Transverse colon (tissue), 3 donors: ENCODE measurements at regions not wholly inside any gene's neighbourhood (a gene's known extent, or its start where the extent isn't known, plus 50 kb on each side); places are given as distances from the start of the nearest gene placed in this dataset.

Source experiments
- POLR2A ChIP-seq: fragments of 450-650 bp; IDR thresholded peaks from one replicate; pipeline ENCODE4 v1.6.1; 2016; ENCODE audit warnings: antibody characterized with exemption, mild to moderate bottlenecking, moderate library complexity
- TF ChIP-seq, protein P1 (sequence below), 5 experiments: fragments of 200-600 bp in 3 of 5; fragments of 450-650 bp in 2 of 5; sonication (generic) in 3 of 5; IDR thresholded peaks; 1 replicate in 2 of 5; 2 replicates in 3 of 5; pipeline ENCODE4 v1.5.1; 2016 to 2017; ENCODE audit warnings: antibody characterized with exemption in 5 of 5, inconsistent platforms in 3 of 5, mild to moderate bottlenecking in 2 of 5, moderate library complexity in 1 of 5

DNA sequence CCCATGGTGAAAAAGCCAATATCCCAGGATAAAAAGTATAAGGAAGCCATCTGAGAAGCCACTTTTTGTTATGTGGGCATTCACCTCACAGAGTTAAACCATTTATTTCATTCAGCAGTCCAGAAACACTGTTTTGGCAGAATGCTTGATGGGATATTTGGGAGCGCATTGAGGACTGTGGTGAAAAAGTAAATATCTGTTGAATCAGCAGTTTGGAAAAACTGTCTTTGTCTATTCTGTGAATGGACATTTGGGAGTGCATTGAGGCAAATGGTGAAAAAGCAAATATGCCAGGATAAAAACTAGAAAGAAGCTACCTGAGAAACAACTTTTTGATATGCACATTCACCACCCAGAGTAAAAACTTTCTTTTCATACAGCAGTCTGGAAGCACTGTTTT, 276.2 kb upstream of the TRIM48 start:
- TF ChIP-seq POLR2A, result no peak
- TF ChIP-seq, protein P1, sequence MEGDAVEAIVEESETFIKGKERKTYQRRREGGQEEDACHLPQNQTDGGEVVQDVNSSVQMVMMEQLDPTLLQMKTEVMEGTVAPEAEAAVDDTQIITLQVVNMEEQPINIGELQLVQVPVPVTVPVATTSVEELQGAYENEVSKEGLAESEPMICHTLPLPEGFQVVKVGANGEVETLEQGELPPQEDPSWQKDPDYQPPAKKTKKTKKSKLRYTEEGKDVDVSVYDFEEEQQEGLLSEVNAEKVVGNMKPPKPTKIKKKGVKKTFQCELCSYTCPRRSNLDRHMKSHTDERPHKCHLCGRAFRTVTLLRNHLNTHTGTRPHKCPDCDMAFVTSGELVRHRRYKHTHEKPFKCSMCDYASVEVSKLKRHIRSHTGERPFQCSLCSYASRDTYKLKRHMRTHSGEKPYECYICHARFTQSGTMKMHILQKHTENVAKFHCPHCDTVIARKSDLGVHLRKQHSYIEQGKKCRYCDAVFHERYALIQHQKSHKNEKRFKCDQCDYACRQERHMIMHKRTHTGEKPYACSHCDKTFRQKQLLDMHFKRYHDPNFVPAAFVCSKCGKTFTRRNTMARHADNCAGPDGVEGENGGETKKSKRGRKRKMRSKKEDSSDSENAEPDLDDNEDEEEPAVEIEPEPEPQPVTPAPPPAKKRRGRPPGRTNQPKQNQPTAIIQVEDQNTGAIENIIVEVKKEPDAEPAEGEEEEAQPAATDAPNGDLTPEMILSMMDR (IDR thresholded peaks at IDR 0.05), result no peak
